ENCODE measurements at regions not wholly inside any gene's neighbourhood (a gene's known extent, or its start where the extent isn't known, plus 50 kb on each side); places are given as distances from the start of the nearest gene placed in this dataset.

GRCh38 chr7:81560708-81561107 is 209.1 kb downstream of the HGF start:
- Histone ChIP-seq H2AFZ (ENCODE audit: insufficient read depth, low read length, poor library complexity) (no peak overlapping the region), H3K36me3 (ENCODE audit: control insufficient read depth in 1 of 2, insufficient read depth in 2 of 2, low read length in 2 of 2) (no peaks in the 10 kb centered on the region), H3K14ac (ENCODE audit: low read length) (no peak overlapping the region), H4K91ac (ENCODE audit: low read depth, low read length) (no peak overlapping the region), H2AK5ac (ENCODE audit: low read length) (no peak overlapping the region), H2BK12ac (ENCODE audit: low read length) (no peak overlapping the region), H3K27ac (ENCODE audit: low read depth, low read length) (no peak overlapping the region), H3K79me2 (ENCODE audit: control insufficient read depth, insufficient read depth, low read length, poor library complexity) (no peaks in the 10 kb centered on the region), H4K8ac (ENCODE audit: low read depth, low read length) (no peak overlapping the region), H3K18ac (ENCODE audit: low read length) (no peak overlapping the region), H3K4me2 (ENCODE audit: low read length) (no peak overlapping the region), H2BK5ac (ENCODE audit: low read depth, low read length, poor library complexity) (no peak overlapping the region), H4K12ac (ENCODE audit: low read depth, low read length) (no peak overlapping the region), H3K27me3 (ENCODE audit: insufficient read depth, low read length) (no peaks in the 10 kb centered on the region), H3K4me3 (ENCODE audit: low read depth, low read length) (no peak overlapping the region), H2BK120ac (ENCODE audit: insufficient read depth, low read length, poor library complexity) (no peak overlapping the region), H3K23ac (ENCODE audit: low read length) (no peak overlapping the region), H3K79me1 (ENCODE audit: low read length) (no peaks in the 10 kb centered on the region), H3K9ac (ENCODE audit: low read length) (no peak overlapping the region), H3K9me3 (ENCODE audit: insufficient read depth, low read depth, low read length) (no peaks in the 10 kb centered on the region), H3K4me1 (ENCODE audit: control insufficient read depth in 1 of 2, insufficient read depth in 2 of 2, low read length in 2 of 2) (no peaks in the 10 kb centered on the region), H3K4ac (ENCODE audit: low read depth, low read length) (no peak overlapping the region)
- no CpG with 5 or more reads among the region's 5 CpGs for WGBS (ENCODE audit: extremely low coverage, insufficient coverage, insufficient read length)
- DNase-seq: no peak

- Histone ChIP-seq H2BK120ac (ENCODE audit: insufficient read depth, low read length, poor library complexity) (no peak overlapping the region), H2AFZ (ENCODE audit: insufficient read depth, low read length, poor library complexity) (no peak overlapping the region), H3K79me2 (ENCODE audit: control insufficient read depth, insufficient read depth, low read length, poor library complexity) (no peaks in the 10 kb centered on the region), H2BK5ac (ENCODE audit: low read depth, low read length, poor library complexity) (no peak overlapping the region), H3K27me3 (ENCODE audit: insufficient read depth, low read length) (no peaks in the 10 kb centered on the region), H2BK12ac (ENCODE audit: low read length) (no peak overlapping the region), H3K27ac (ENCODE audit: low read depth, low read length) (no peak overlapping the region), H2AK5ac (ENCODE audit: low read length) (no peak overlapping the region), H3K4ac (ENCODE audit: low read depth, low read length) (no peak overlapping the region), H3K18ac (ENCODE audit: low read length) (no peak overlapping the region), H3K79me1 (ENCODE audit: low read length) (no peaks in the 10 kb centered on the region), H3K9me3 (ENCODE audit: insufficient read depth, low read depth, low read length) (no peaks in the 10 kb centered on the region), H3K36me3 (ENCODE audit: control insufficient read depth in 1 of 2, insufficient read depth in 2 of 2, low read length in 2 of 2) (no peaks in the 10 kb centered on the region), H3K4me2 (ENCODE audit: low read length) (no peak overlapping the region), H4K8ac (ENCODE audit: low read depth, low read length) (no peak overlapping the region), H3K4me1 (ENCODE audit: control insufficient read depth in 1 of 2, insufficient read depth in 2 of 2, low read length in 2 of 2) (no peaks in the 10 kb centered on the region), H4K91ac (ENCODE audit: low read depth, low read length) (no peak overlapping the region), H3K14ac (ENCODE audit: low read length) (no peak overlapping the region), H3K9ac (ENCODE audit: low read length) (no peak overlapping the region), H4K12ac (ENCODE audit: low read depth, low read length) (no peak overlapping the region), H3K4me3 (ENCODE audit: low read depth, low read length) (no peak overlapping the region), H3K23ac (ENCODE audit: low read length) (no peak overlapping the region)
- no CpG with 5 or more reads among the region's 8 CpGs for WGBS (ENCODE audit: extremely low coverage, insufficient coverage, insufficient read length)
- DNase-seq: no peak
These were observed 220.3 kb downstream of the HGF start for GRCh38 chr7:81549484-81550016.

GRCh38 chr7:81534996-81535395 is 234.9 kb downstream of the HGF start:
- H2AFZ ChIP-seq (ENCODE audit: insufficient read depth, low read length, poor library complexity): no peak overlapping the region
- H3K4me3 ChIP-seq (ENCODE audit: low read depth, low read length): no peak overlapping the region
- H3K27me3 ChIP-seq (ENCODE audit: insufficient read depth, low read length): no peaks in the 10 kb centered on the region
- H3K79me2 ChIP-seq (ENCODE audit: control insufficient read depth, insufficient read depth, low read length, poor library complexity): no peaks in the 10 kb centered on the region
- H3K9ac ChIP-seq (ENCODE audit: low read length): no peak overlapping the region
- no peak overlapping the region for H4K91ac ChIP-seq (ENCODE audit: low read depth, low read length)
- H2BK120ac ChIP-seq (ENCODE audit: insufficient read depth, low read length, poor library complexity): no peak overlapping the region
- H3K36me3 ChIP-seq (ENCODE audit: control insufficient read depth in 1 of 2, insufficient read depth in 2 of 2, low read length in 2 of 2): no peaks in the 10 kb centered on the region
- H3K4me2 ChIP-seq (ENCODE audit: low read length): no peak overlapping the region
- H2BK5ac ChIP-seq (ENCODE audit: low read depth, low read length, poor library complexity): no peak overlapping the region
- H2AK5ac ChIP-seq (ENCODE audit: low read length): no peak overlapping the region
- DNase-seq: no peak
- H3K23ac ChIP-seq (ENCODE audit: low read length): no peak overlapping the region
- no CpG with 5 or more reads among the region's 1 CpG for WGBS (ENCODE audit: extremely low coverage, insufficient coverage, insufficient read length)
- no peak overlapping the region for H3K14ac ChIP-seq (ENCODE audit: low read length)
- no peaks in the 10 kb centered on the region for H3K4me1 ChIP-seq (ENCODE audit: control insufficient read depth in 1 of 2, insufficient read depth in 2 of 2, low read length in 2 of 2)
- no peak overlapping the region for H4K8ac ChIP-seq (ENCODE audit: low read depth, low read length)
- no peak overlapping the region for H3K4ac ChIP-seq (ENCODE audit: low read depth, low read length)
- no peak overlapping the region for H3K18ac ChIP-seq (ENCODE audit: low read length)
- no peak overlapping the region for H2BK12ac ChIP-seq (ENCODE audit: low read length)
- H3K9me3 ChIP-seq (ENCODE audit: insufficient read depth, low read depth, low read length): no peaks in the 10 kb centered on the region
- no peak overlapping the region for H3K27ac ChIP-seq (ENCODE audit: low read depth, low read length)
- H3K79me1 ChIP-seq (ENCODE audit: low read length): no peaks in the 10 kb centered on the region
- no peak overlapping the region for H4K12ac ChIP-seq (ENCODE audit: low read depth, low read length)

- 100% methylated on average over 1 of the region's 3 CpGs for WGBS (ENCODE audit: extremely low coverage, insufficient coverage, insufficient read length)
- Histone ChIP-seq H3K18ac (ENCODE audit: low read length) (no peak overlapping the region), H3K9ac (ENCODE audit: low read length) (no peak overlapping the region), H3K36me3 (ENCODE audit: control insufficient read depth in 1 of 2, insufficient read depth in 2 of 2, low read length in 2 of 2) (no peaks in the 10 kb centered on the region), H3K4me1 (ENCODE audit: control insufficient read depth in 1 of 2, insufficient read depth in 2 of 2, low read length in 2 of 2) (no peaks in the 10 kb centered on the region), H3K27ac (ENCODE audit: low read depth, low read length) (no peak overlapping the region), H3K9me3 (ENCODE audit: insufficient read depth, low read depth, low read length) (no peaks in the 10 kb centered on the region), H3K14ac (ENCODE audit: low read length) (no peak overlapping the region), H3K79me1 (ENCODE audit: low read length) (no peaks in the 10 kb centered on the region), H3K4me2 (ENCODE audit: low read length) (no peak overlapping the region), H4K12ac (ENCODE audit: low read depth, low read length) (no peak overlapping the region), H3K4me3 (ENCODE audit: low read depth, low read length) (no peak overlapping the region), H4K91ac (ENCODE audit: low read depth, low read length) (no peak overlapping the region), H2AK5ac (ENCODE audit: low read length) (no peak overlapping the region), H3K79me2 (ENCODE audit: control insufficient read depth, insufficient read depth, low read length, poor library complexity) (no peaks in the 10 kb centered on the region), H2AFZ (ENCODE audit: insufficient read depth, low read length, poor library complexity) (no peak overlapping the region), H2BK5ac (ENCODE audit: low read depth, low read length, poor library complexity) (no peak overlapping the region), H4K8ac (ENCODE audit: low read depth, low read length) (no peak overlapping the region), H3K27me3 (ENCODE audit: insufficient read depth, low read length) (no peaks in the 10 kb centered on the region), H2BK120ac (ENCODE audit: insufficient read depth, low read length, poor library complexity) (no peak overlapping the region), H3K23ac (ENCODE audit: low read length) (no peak overlapping the region), H2BK12ac (ENCODE audit: low read length) (no peak overlapping the region), H3K4ac (ENCODE audit: low read depth, low read length) (no peak overlapping the region)
- no peak for DNase-seq
These were observed 235.4 kb downstream of the HGF start for GRCh38 chr7:81534446-81534845.
